GM21360 (cell line): ENCODE measurements at regions not wholly inside any gene's neighbourhood (a gene's known extent, or its start where the extent isn't known, plus 50 kb on each side); places are given as distances from the start of the nearest gene placed in this dataset.

Source experiments
- ATAC-seq: cut with Tn5 transposase; IDR thresholded peaks from one replicate; pipeline ENCODE4 v1.9.1; 2021; ENCODE audit warnings: mild to moderate bottlenecking, moderate library complexity; ENCODE audit not compliant: unreplicated experiment

DNA sequence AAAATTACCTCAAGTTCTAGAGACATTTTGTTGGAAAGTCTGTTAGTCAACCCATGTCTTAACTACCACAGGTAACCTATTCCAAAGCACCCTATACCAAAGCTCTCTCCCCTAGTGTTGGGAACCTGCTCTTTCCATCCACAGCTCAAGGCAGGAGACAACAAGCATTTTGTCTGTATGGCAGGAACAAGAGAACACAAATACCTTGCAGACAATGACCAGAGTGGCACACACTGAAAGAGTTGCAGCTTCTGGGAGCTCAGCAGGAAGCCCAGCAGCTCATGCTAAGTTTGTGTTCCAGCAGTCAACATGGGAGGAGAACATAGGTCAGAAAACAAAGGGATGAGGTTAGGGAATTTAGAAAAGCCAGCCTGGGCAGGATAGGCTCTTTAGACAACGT, 300.8 kb downstream of the HHIPL2 start:
- ATAC-seq = no peak

DNA sequence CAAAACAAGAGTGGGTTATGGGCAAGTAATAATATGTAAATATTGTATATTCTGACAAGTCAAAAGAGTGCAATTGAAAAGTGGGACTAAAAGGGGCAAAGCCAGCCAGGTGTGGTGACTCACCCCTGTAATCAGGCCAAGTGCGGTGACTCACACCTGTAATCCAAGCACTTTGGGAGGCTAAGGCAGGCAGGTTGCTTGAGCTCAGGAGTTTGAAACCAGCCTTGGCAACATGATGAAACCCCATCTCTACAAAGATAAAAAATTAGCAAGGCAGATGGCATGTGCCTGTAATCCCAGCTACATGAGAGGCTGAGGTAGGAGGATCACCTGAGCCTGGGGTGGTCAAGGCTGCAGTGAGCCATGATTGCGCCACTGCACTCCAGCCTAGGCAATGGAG, 304.0 kb downstream of the HHIPL2 start:
- ATAC-seq = no peak

DNA sequence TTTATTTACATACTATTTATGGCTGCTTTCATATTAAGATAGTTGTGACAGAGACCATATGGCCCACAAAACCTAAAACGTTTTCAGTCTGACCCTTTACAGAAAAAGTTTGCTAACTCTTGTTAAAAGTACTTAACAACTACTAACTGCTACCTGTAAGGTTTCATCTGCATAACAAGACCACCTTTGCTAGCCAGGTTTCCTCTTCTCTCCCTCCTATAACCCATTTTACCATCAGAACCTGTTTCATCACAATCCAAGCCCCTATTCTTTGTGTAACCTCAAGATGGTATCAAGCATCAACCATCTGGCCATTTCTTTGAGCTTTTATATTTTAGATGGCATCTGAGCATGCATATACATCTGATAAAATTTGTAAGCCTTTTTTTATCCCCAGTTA, 305.4 kb downstream of the HHIPL2 start:
- ATAC-seq = no peak

DNA sequence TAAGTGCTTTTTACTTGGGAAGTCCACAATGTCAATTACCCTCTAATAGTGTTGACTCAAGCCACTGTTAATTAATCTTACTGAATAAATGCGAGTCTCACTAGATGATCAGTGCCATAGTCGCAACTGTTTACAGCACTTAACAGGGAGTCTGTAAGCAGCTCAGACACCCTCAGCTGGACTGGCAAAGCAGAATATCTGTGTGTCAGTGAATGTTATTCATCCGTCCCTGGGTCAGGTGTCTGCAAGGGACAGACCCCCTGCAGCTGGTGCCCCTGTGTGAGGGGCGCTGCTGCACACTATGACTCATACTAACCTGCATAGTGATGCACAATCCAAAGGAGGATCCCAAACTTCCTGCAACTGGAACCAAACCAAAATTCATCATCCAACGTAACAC, 306.5 kb downstream of the HHIPL2 start:
- ATAC-seq = no peak

DNA sequence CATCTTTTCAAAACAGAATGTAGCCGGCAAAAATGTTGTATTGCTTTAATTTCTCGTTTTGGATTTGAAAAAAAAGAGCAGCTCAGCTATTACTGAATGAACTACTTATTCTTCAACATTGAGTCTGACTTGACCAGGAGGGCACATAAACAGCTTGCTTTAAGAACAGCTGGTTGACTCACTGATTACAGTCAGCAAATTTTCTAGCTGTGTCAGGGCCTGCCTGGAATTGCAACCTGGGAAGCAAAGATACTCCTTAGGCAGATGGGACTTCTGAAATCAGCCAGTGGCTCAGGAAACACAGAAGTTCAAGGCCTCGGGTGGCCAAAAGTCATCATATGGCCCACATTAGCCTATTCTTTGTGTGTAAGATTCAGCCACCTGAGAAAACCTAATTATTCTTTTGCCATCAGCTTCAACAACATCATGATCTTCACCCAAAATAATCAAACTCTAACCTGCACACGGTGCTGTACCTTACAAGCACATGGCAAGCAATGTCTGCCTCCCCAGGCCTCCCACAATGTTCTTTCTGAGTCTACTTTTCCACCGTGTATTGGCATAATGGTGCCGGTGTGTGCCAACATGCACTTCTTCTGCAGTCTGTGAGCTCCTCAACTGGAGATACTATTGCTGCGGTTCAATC, 307.2 kb downstream of the HHIPL2 start:
- ATAC-seq = no peak

DNA sequence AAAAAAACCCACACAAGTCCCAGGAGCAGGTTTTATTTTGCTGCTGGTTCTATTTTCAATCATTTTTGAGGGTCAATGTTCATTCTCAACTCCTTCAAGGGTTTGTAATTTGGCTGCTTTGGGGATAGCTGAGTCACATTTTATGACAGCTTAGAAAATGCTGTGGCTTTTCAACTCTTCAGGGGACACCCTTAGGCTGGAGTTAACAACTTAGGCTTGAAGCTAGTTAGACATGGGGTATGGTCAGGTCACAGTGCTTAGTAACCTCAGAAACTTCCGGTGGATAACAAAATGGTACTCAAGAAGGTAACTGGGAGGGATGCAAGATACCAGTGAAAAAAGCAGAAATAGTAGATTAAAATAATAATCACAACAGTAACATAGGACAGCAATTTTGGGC, 308.8 kb downstream of the HHIPL2 start:
- ATAC-seq = no peak

DNA sequence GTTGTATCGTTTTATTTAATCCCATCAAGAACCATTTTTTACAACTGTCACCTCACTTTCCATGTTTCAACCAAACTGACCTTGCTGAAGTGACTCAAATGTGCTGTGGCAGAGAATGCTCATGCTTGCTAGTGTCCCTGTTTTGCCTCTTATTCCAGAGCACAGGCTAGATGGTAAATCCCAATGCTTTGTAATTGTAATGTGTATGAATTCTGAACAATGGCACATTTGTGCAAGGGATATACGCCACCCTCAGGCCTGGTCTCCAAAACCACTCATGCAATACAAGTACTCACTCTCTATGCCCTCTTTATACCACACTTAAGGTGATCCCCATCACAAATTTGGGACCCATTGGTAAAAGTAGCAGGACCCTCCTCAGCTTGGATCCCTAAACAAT, 313.6 kb downstream of the HHIPL2 start:
- no peak for ATAC-seq

DNA sequence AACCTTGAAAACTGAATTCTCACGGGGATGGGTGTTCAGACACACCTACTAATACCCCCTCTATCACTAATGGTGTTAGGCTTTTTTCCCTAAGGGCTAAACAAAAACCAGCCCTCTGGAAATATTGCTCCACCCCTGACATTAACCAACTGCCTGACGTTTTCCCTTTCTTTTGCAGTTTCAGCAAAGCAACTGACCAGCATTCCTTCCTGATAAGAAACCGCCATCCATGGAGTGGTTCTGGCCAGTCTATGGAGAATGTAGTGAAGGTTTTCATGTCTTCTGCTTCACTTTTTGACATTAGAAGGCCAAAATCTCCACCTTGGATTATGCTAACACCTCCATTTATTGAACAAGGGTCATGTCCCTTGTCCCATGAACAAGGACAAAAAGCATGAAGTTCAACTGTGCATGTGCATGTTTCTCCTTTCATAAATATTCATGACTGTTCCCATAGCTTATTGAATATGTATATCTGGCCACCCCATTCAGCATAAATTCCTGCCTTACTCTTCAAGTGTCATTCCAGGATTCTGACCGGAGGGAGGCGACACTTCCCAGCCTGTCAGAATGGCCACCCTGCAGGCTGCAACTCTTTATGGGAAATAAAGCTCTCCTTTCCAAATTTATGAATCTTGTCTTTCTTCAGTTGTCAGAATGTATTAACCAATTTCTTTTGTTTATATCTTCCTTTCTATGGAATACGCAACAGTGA, 314.3 kb downstream of the HHIPL2 start:
- ATAC-seq = no peak

DNA sequence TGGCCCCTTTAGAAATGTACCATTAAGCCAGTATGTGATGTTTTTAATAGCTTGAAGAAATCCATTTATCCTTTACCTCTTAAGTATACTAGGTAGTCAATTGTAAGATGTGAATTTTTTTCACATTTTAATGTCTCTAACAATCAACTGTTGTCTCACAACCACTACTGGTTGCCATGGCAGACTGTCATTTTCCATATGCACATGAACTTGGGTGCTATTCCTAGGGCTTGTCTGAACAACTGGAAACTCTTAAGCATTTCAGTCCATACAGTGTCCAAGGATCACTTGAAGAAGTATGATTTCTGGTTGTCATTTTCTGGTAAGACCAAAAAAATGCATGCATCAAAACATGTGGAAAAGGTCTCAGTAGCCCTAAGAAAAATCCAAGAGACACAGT, 315.1 kb downstream of the HHIPL2 start:
- ATAC-seq = no peak

DNA sequence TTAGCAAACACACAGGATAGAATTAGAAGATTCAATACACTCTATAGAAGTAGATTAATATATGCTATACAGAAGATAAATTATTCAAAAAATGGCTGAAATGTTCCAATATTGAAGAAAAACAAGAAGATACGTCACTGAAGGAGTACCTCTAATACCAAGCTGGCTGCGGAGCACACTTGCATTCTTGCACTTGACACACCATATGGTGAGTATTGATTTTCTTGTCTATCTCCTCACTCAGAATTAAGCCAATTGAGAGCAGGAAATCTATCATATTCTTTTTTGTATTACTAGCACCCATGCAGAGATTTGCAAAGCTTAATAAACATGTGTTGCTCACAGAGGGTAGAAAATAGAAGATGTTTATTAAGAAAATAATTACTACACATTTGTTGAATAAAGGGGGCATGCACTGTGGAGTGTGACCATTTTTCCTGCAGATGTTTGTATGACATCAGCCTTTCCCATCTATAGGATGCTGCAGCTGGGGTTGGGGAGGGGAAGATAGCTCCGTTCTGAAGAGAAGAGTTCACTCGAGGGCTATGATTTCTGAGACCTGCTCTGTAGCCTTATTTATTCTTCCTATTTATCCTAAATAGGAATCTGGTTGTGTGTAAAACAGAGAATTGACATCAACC, 318.1 kb downstream of the HHIPL2 start:
- ATAC-seq = no peak

DNA sequence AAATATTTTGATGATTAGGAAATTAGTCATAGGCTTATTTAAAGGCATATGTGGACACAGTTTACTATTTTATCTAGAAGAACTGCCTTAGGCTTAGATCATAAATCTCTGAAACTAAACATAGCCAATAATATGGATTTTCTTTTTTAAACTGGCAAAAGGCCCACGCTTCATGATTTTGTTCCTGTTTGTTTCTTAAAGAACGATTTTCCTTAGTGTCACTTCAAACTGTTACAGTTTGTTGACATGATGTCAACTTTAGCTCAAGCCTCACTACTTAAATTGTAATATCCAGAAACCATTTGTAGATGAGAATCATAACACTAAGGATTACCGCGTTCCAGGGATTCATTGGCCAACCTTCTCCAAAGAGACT, 322.6 kb downstream of the HHIPL2 start:
- no peak for ATAC-seq

DNA sequence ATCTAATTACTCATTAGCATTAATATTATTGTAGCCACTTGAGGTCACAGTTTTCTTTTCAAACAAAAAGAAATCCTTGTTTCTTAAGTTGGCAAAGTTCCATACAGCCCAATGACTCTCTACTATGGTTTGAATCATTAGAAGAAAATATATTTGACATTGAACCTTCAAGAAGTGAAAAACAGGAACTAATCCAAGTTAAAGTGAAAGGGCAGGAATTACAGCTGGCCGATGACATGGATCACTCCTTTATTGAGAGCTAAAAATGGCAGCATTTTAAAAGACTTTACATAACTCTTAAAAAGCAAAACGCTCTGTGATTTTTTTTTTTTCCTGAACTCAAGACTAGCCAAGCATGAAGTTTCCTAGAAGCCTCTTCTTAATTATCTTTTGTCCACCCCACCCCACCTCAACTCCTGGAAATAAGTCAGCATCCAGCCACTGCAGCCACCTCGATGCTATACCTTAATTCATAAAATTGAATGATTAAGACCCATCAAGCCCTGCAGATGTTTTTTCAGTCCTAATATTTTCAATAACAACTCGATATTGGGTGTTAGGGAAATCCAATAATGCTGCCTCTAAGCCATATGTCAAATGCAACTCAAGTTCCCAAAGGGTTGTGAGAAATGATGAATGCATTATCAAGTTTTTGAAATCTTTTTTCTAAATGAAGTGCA, 323.1 kb downstream of the HHIPL2 start:
- no peak for ATAC-seq

DNA sequence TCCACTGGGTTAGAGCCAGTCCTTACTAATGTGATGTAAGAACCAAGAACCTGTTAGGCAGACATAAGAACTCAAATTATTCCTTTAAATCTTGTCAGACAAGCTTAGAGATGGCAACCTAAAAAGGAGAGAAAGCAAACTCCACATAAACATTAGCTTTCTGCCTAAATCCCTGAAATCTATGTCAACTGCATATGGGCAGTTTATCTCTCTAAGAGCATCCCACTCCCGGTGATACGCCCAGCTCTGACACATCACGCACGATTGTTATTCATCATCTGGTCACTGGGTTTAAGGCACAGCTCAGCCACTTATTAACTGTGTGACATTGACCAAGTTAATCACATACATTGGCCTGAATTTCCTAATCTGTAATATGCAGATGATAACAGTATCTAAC, 323.7 kb downstream of the HHIPL2 start:
- ATAC-seq = no peak

DNA sequence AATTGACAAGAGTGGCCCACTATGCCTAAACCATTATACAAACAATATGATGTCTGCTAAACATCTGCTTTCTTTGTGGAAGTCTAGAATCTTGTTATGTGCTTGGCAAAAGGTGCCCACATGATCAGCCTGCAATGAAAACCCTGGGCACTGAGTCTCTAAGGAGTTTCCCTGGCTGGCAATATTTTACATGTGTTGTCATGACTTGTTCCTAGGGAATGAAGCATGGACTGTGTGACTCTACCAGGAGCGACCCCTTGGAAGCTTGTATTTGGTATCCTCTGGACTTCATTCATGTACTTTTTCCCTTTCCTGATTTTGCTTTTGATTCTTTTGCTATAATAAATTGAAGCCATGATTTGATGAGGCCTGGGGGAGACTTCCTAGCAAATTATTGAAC, 324.9 kb downstream of the HHIPL2 start:
- no peak for ATAC-seq

DNA sequence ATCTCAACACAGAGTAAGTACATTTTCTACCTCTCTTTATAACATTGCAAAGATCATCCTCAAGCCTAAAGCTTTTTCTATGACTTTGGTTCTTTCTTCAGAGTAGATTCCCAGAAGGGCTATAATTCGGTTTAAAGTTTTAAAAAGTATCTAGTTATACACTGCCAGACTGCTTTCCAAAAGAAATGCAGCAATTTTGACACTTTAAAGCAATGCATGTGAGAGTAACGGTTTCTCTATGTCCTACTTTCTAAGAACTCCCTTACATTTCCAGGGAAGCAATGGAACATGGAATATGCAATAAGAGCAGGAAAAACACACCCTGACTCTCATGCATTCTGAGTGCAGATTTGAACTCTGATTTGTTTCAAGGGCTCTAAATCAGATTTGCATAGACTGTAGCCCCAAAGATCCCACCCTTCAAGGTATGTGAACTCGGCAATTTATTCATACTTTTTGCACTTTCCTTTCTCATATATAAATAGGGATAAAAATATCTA, 331.6 kb downstream of the HHIPL2 start:
- no peak for ATAC-seq

DNA sequence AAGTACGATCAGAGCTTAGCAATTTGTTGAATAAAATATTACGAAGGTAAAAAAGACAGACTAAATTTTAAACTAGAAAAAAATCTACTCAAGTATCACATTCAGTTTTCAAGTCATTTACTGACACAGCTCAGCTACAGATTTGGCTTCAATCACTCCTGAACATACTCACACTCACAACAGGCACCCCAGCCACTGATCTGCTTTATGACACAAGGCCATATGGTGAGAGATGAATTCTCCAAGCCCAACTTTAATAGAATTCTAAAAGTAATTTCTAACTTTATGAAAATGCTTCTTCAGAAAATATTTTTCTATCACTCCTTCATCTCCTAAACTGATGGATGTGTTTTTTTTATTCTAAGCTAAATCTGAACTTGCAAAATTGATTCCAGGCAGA, 337.1 kb downstream of the HHIPL2 start:
- ATAC-seq = no peak

DNA sequence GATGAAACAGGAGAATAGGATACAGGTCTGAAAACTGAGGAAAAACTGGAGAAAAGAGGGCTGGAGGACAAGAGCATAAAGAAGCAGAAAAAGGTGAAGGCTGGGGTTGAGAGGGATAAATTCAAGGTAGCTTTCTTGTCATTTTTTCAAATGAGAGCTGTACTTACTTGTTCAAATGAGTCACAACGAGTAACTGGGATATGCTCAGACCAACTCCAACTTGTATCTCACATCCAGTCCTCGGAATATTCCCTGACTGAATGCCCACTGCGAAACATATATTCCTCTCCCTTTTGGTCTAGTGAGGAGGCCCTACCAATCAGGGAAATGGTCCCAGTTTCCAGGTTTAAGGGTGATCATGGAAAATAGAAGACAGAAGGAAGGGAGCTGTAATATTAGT, 343.4 kb downstream of the HHIPL2 start:
- no peak for ATAC-seq

DNA sequence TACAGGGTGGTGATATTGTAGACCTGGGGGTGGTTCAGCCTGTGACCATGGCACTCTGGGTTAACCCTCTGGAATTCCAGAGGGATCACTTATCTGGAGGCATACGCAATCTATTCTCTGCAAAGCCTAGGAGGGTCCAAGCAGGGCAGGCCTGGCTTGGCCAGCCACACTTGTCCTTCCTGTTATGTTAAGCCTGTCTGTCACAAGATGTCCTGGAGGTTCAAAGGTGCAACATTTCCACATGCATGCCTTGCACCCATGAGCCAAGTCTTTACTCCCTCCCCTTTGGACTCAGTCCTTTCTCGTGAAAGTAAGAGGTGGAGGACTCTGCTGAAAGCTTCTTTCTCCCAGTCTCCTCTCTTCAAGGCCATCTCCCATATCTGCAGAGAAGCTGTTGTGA, 345.1 kb downstream of the HHIPL2 start:
- ATAC-seq = no peak

DNA sequence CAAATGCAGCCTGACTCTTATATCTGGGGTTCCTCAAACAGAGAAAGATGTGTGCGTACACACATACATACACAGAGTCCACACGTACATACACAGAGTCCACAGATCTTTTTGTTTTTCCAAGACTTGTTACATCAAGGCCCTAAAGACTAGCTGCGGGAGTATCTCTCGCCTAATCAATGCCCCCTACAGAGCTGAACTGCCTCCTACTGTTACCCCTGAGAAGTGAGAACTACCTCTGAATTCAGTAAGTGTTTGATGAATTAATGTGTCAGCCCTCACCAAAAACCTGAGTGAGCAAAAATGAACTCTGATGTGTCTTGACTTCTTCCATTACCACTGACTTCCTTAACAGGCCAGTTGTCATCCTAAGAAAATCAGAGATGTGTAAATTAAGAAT, 351.2 kb downstream of the HHIPL2 start:
- no peak for ATAC-seq

DNA sequence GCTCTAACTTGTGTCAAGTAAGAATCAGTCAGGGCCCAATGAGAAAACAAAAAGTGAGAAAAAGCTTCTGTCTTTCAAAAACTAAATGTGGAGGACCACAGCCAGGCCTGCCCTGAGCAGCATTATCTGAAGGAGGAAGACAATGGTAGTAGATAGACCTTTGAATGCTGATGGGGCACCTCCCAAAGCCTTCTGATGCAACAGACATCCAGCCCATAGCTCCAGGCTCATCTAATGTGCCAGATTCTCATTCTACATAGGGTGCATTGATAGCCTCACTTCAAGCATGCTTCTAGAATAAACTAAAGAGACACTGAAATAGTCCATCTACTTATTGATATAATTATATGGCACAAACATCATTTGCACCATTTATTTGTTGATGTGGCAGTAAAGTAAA, 351.6 kb downstream of the HHIPL2 start:
- no peak for ATAC-seq

DNA sequence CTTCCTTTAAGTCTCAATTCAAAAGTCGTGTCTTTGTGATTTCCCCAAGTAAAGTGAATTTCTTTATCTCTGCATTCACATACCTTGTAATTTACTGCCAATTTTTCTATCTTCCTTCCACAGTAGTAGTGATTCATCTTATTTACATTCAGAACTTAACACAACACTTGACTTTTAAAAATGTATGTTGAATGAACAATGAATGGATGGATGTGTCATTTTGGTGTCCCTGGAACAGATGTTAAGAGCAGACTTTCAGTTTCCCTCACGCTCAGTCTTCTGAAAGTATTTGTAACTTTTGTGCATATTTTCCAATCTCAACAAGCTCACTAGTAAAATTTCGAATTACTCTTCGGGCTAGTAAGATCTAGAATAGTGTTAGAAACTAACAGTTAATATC, 352.0 kb downstream of the HHIPL2 start:
- ATAC-seq = no peak

DNA sequence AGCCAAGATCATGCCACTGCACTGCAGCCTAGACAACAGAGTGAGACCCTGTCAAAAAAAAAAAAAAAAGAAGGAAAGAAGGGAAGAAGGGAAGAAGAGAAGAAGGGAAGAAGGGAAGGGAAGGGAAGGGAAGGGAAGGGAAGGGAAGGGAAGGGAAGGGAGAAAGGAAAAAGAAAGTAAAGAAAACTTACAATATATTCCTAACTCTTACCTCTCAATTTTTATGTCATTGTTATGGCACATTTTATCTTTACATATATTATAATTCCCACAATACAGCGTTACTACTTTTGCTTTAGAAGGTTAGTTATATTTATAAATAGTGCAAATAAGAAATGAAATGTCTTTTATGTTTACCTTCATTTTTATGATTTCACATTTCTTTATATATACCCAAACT, 358.7 kb downstream of the HHIPL2 start:
- ATAC-seq = no peak
